ENCODE measurements at regions not wholly inside any gene's neighbourhood (a gene's known extent, or its start where the extent isn't known, plus 50 kb on each side); places are given as distances from the start of the nearest gene placed in this dataset.

- H2BK120ac ChIP-seq (replicated peaks; ENCODE audit: low read depth, low read length) = no peak overlapping the region
- no peak for FAIRE-seq
- H3K4me1 ChIP-seq (replicated peaks in 1 of 4; ENCODE audit: control insufficient read depth in 3 of 4, insufficient read depth in 4 of 4, low read length in 3 of 4) = peaks cover 0 to 8% (median 4%) of the 10 kb centered on the region in 4 experiments; a peak in 5 of 7 replicates
- no peak overlapping the region for H2AK5ac ChIP-seq (ENCODE audit: low read depth, low read length)
- H3K9me3 ChIP-seq (ENCODE audit: insufficient read depth in 2 of 2, low read depth in 1 of 2, low read length in 1 of 2) = no peaks in the 10 kb centered on the region
- H3K23ac ChIP-seq (ENCODE audit: insufficient read length) = no peak overlapping the region
- no peak overlapping the region for H4K91ac ChIP-seq (replicated peaks; ENCODE audit: insufficient read length, low read length)
- H4K20me1 ChIP-seq (replicated peaks in 1 of 2; ENCODE audit: control insufficient read depth in 1 of 2, insufficient read depth in 2 of 2, low read length in 2 of 2) = peaks cover 0 to 8% of the 10 kb centered on the region in 2 experiments
- H3K36me3 ChIP-seq (ENCODE audit: control insufficient read depth in 2 of 4, insufficient read depth in 4 of 4, low read length in 3 of 4) = no peaks in the 10 kb centered on the region
- 0 out of 2 replicates have a peak overlapping the region, but pooled peaks have one; percentile 17 for H2BK12ac ChIP-seq (ENCODE audit: low read depth, low read length)
- POLR2A ChIA-PET (ENCODE audit: partially characterized antibody) = no interaction called here
- WGBS, 2 experiments (ENCODE audit: extremely low coverage in 1 of 2, insufficient coverage in 1 of 2, insufficient read length in 1 of 2, insufficient replicate concordance in 2 of 2, low coverage in 1 of 2, low lambda C conversion rate in 2 of 2, missing lambda C conversion rate in 1 of 2) = 66% methylated on average over 8 of the region's 9 CpGs; no CpG with 5 or more reads in 1 of the 2 experiments
- no peak overlapping the region for H3K4ac ChIP-seq (replicated peaks; ENCODE audit: insufficient read length, low read depth, low read length)
- H3K9ac ChIP-seq (replicated peaks in 1 of 4; ENCODE audit: extremely low read depth in 1 of 4, low read depth in 3 of 4, low read length in 3 of 4) = no peak overlapping the region
- no peak overlapping the region for H2BK20ac ChIP-seq (ENCODE audit: low read length)
- no peak overlapping the region for H4K8ac ChIP-seq (ENCODE audit: extremely low read depth, insufficient read depth, low read length)
- no peak overlapping the region for H2BK15ac ChIP-seq (ENCODE audit: low read length)
- no peak overlapping the region for H3K27ac ChIP-seq (ENCODE audit: low read depth, low read length)
- TF ChIP-seq CTCF (IDR thresholded peaks at IDR 0.05; ENCODE audit: control extremely low read depth in 1 of 3, insufficient read depth in 1 of 3, low read depth in 1 of 3, low read length in 3 of 3) (peak; percentile 55 to 61 (median 57)), ATF2 (IDR thresholded peaks at IDR 0.05; ENCODE audit: low read length) (no peak), RAD21 (IDR thresholded peaks at IDR 0.05 in 1 of 2, conservative IDR thresholded peaks at IDR 0.05 in 1 of 2; ENCODE audit: low read depth in 2 of 2, low read length in 2 of 2) (peak; percentile 63 to 69)
- no peak overlapping the region for H3K4me2 ChIP-seq (ENCODE audit: insufficient read depth in 1 of 2, low read depth in 2 of 2, low read length in 2 of 2)
- no peak overlapping the region for H4K5ac ChIP-seq (ENCODE audit: insufficient read length, low read depth, low read length)
- H2BK5ac ChIP-seq (ENCODE audit: low read depth, low read length) = no peak overlapping the region
- no peak overlapping the region for H3K4me3 ChIP-seq (ENCODE audit: extremely low read depth in 1 of 4, insufficient read depth in 2 of 4, low read depth in 3 of 4, low read length in 4 of 4)
- H3K79me2 ChIP-seq (ENCODE audit: control insufficient read depth in 1 of 2, insufficient read depth in 2 of 2, low read length in 2 of 2) = no peaks in the 10 kb centered on the region; a peak in 1 of 4 replicates
- no peaks in the 10 kb centered on the region for H3K27me3 ChIP-seq (replicated peaks in 1 of 4; ENCODE audit: control insufficient read depth in 3 of 4, extremely low read depth in 1 of 4, insufficient read depth in 3 of 4, low read length in 3 of 4)
- peak in 1 of 2 experiments; percentile 15 for DNase-seq (ENCODE audit: low read depth in 1 of 2, low spot score in 2 of 2)
- H3K56ac ChIP-seq (replicated peaks; ENCODE audit: insufficient read length, low read depth, low read length) = no peak overlapping the region
- H3K79me1 ChIP-seq (ENCODE audit: low read depth, low read length) = no peaks in the 10 kb centered on the region; the same call in 1 of the 2 replicates
- CTCF ChIA-PET (ENCODE audit: partially characterized antibody) = interaction anchor here (0.6 to 1.5 kb wide), 5 partner anchors 15 to 463 kb away, joined by 3 to 4 read pairs (median 3); no protein-coding TSS in a partner anchor
- H3K14ac ChIP-seq (ENCODE audit: insufficient read length) = no peak overlapping the region
- H3K18ac ChIP-seq (ENCODE audit: extremely low read depth, low read length) = no peak overlapping the region
- no peak overlapping the region for H2AFZ ChIP-seq (ENCODE audit: low read length)
- no peaks in the 10 kb centered on the region for H3K23me2 ChIP-seq (ENCODE audit: low read depth, low read length)
Observed at GRCh38 chr12:111201036-111201435, 167.9 kb downstream of the PHETA1 start.
